Psoas muscle (tissue), 7 donors: ENCODE measurements at regions not wholly inside any gene's neighbourhood (a gene's known extent, or its start where the extent isn't known, plus 50 kb on each side); places are given as distances from the start of the nearest gene placed in this dataset.

Experiments
- ATAC-seq, 4 donors: fragments of 200-7000 bp; cut with Tn5 transposase; one replicate each; pipeline ENCODE4 v1.9.1; 2020; ENCODE audit warnings: moderate library complexity in 3 of 4, mild to moderate bottlenecking in 2 of 4
- DNase-seq, 2 donors: peaks; one replicate each; pipeline ENCODE4 v3.0.0-alpha.2; 2020
- H3K27ac ChIP-seq: fragments of 200-600 bp; one replicate; pipeline ENCODE4 v1.8.0; 2022
- H3K27me3 ChIP-seq, 3 donors: fragments of 200-600 bp in 1 of 3; one replicate each; pipeline versions ENCODE4 v1.6.1 to v1.8.0; 2013 to 2022; ENCODE audit warnings: low read length in 2 of 3, mild to moderate bottlenecking in 2 of 3, moderate library complexity in 1 of 3; ENCODE audit not compliant: insufficient read depth in 3 of 3
- H3K36me3 ChIP-seq, 2 donors: fragments of 200-600 bp in 1 of 2; one replicate each; pipeline versions ENCODE4 v1.6.1 to v1.8.0; 2013 to 2022; ENCODE audit warnings: low read depth in 1 of 2, mild to moderate bottlenecking in 1 of 2, moderate library complexity in 1 of 2; ENCODE audit not compliant: insufficient read depth in 1 of 2
- H3K4me1 ChIP-seq: fragments of 200-600 bp; one replicate; pipeline ENCODE4 v1.8.0; 2022
- H3K4me3 ChIP-seq: fragments of 200-600 bp; one replicate; pipeline ENCODE4 v1.8.0; 2022; ENCODE audit warnings: mild to moderate bottlenecking
- H3K9me3 ChIP-seq: fragments of 200-600 bp; one replicate; pipeline ENCODE4 v1.8.0; 2022
- CTCF ChIP-seq: fragments of 200-600 bp; IDR thresholded peaks from one replicate; pipeline ENCODE4 v1.8.0; 2022; ENCODE audit warnings: antibody characterized with exemption
- WGBS, 3 donors: extraction: QIAGEN DNeasy Blood & Tissue Kit; methylation state at CpG; one replicate each; pipeline versions ENCODE4 v1.1.6 to v1.1.7; 2013; 5-methylcytosine and 5-hydroxymethylcytosine counted together
- intact Hi-C, 2 donors: fragments of 100-400 bp; cut with DNase I; formaldehyde crosslinking; loops; one replicate each; pipeline versions ENCODE4 v1.11.0 to v1.14.2; 2022
- donor health status: healthy with polysubstance abuse.
- donor health status: DM: no; HTN: no; CAD: no; lungs with moderate emphysema.
- donor health status: Bipolar disorder and iron deficiency.
- donor health status: healthy.
- donor health status: DM: yes; HTN: yes; CAD: no.
- donor health status: DM: no; HTN: no; CAD: no.
- donor health status: DM: yes; HTN: yes; CAD: no.

GRCh38 chr6:168942646-168943045 lies 311.0 kb downstream of the THBS2 start:
- no peaks in the 10 kb centered on the region for H3K9me3 ChIP-seq
- intact Hi-C loops, result no loop called here
- ATAC-seq (no peak), DNase-seq (no peak)
- H3K4me3 ChIP-seq, result no peak overlapping the region
- no peaks in the 10 kb centered on the region for H3K27me3 ChIP-seq
- WGBS, 3 donors, result 79 to 83% (median 80%) methylated on average over 13 of the region's 13 CpGs
- no peak for TF ChIP-seq CTCF
- peaks cover 16% of the 10 kb centered on the region for H3K4me1 ChIP-seq
- no peaks in the 10 kb centered on the region for H3K36me3 ChIP-seq
- H3K27ac ChIP-seq, result no peak overlapping the region

- H3K9me3 ChIP-seq, result no peaks in the 10 kb centered on the region
- WGBS, 3 donors, result 17 to 22% (median 21%) methylated on average over 2 of the region's 2 CpGs
- H3K4me3 ChIP-seq, result no peak overlapping the region
- no peak for DNase-seq
- intact Hi-C loops, result no loop called here
- ATAC-seq, result no peak
- no peaks in the 10 kb centered on the region for H3K36me3 ChIP-seq
- peaks cover 25% of the 10 kb centered on the region for H3K4me1 ChIP-seq
- no peak for TF ChIP-seq CTCF
- no peaks in the 10 kb centered on the region for H3K27me3 ChIP-seq
- no peak overlapping the region for H3K27ac ChIP-seq
These were observed 312.6 kb downstream of the THBS2 start for GRCh38 chr6:168941036-168941435.

- no peak for TF ChIP-seq CTCF
- Histone ChIP-seq H3K27me3 (no peaks in the 10 kb centered on the region), H3K4me1 (peaks cover 29% of the 10 kb centered on the region), H3K9me3 (no peaks in the 10 kb centered on the region), H3K4me3 (peak overlapping the region; percentile 36), H3K36me3 (no peaks in the 10 kb centered on the region), H3K27ac (no peak overlapping the region)
- WGBS, 3 donors, result 29 to 40% (median 31%) methylated on average over 13 of the region's 13 CpGs
- DNase-seq (no peak), ATAC-seq (peak in 1 of 4 donors; percentile 3)
- intact Hi-C loops, result no loop called here
These were observed 313.9 kb downstream of the THBS2 start for GRCh38 chr6:168939796-168940195.

- Histone ChIP-seq H3K27me3 (no peaks in the 10 kb centered on the region), H3K27ac (no peak overlapping the region), H3K4me3 (peak overlapping the region; percentile 36), H3K9me3 (no peaks in the 10 kb centered on the region), H3K36me3 (no peaks in the 10 kb centered on the region), H3K4me1 (peaks cover 31% of the 10 kb centered on the region)
- DNase-seq, result no peak
- intact Hi-C loops, result no loop called here
- no peak for TF ChIP-seq CTCF
- peak in 1 of 4 donors; percentile 16 for ATAC-seq
- WGBS, 3 donors, result 26 to 41% (median 32%) methylated on average over 4 of the region's 4 CpGs
These were observed 314.6 kb downstream of the THBS2 start for GRCh38 chr6:168939041-168939440.

- peak in 3 of 4 donors; percentile 42 to 66 (median 55) for ATAC-seq
- intact Hi-C loops, result no loop called here
- Histone ChIP-seq H3K36me3 (no peaks in the 10 kb centered on the region), H3K9me3 (no peaks in the 10 kb centered on the region), H3K27ac (no peak overlapping the region), H3K4me3 (no peak overlapping the region), H3K4me1 (peaks cover 31% of the 10 kb centered on the region), H3K27me3 (no peaks in the 10 kb centered on the region)
- TF ChIP-seq CTCF, result no peak
- no peak for DNase-seq
- WGBS, 3 donors, result 20 to 31% (median 24%) methylated on average over 12 of the region's 12 CpGs
These were observed 315.1 kb downstream of the THBS2 start for GRCh38 chr6:168938546-168938945.
